PFSK-1 (cell line): ENCODE measurements at regions not wholly inside any gene's neighbourhood (a gene's known extent, or its start where the extent isn't known, plus 50 kb on each side); places are given as distances from the start of the nearest gene placed in this dataset.

Source experiments
- FOXP2 ChIP-seq: optimal IDR thresholded peaks from 2 replicates; pipeline ENCODE3; 2011; ENCODE audit warnings: borderline replicate concordance, control low read depth, inconsistent platforms; ENCODE audit not compliant: insufficient read depth; ENCODE audit errors: extremely low read length, extremely low read depth
- POLR2AphosphoS5 ChIP-seq: IDR thresholded peaks from 2 replicates; pipeline ENCODE4 v1.6.1; 2012; ENCODE audit warnings: low read depth, mild to moderate bottlenecking, control low read depth, low read length, moderate library complexity
- SIN3A ChIP-seq: IDR thresholded peaks from 2 replicates; pipeline ENCODE4 v1.6.1; 2012; ENCODE audit warnings: mild to moderate bottlenecking, low read length, moderate library complexity, borderline replicate concordance; ENCODE audit not compliant: insufficient read depth
- TAF1 ChIP-seq: IDR thresholded peaks from 2 replicates; pipeline ENCODE4 v1.6.1; 2012; ENCODE audit warnings: low read length, control low read depth, borderline replicate concordance; ENCODE audit not compliant: insufficient read depth
- TF ChIP-seq, protein P1 (sequence below), 2 experiments: IDR thresholded peaks; 2 replicates each; pipeline versions ENCODE4 v1.6.1 to v1.8.0; 2011 to 2012; ENCODE audit warnings: low read depth in 2 of 2, low read length in 2 of 2, control low read depth in 1 of 2, inconsistent platforms in 1 of 2, mild to moderate bottlenecking in 1 of 2, moderate library complexity in 1 of 2; ENCODE audit not compliant: insufficient read depth in 1 of 2

DNA sequence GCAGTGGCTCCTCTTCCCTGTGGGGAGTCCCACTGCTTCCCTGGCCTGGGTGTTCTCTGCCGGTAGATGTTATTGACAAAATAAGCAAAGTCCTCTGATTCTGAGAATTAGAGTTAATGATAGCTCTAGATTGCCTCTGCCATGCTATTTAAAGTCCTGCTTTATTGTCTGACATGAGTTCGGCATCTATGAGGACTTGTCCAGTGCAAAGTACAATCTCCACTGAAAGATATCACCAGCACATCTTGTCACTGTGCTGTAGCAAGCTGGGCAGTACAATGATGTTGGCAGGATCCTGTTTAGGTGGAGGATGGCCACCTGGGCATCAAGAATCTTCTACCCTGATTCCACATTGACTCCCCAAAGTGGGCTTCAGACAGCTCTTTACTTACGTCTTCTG is 54.0 kb upstream of the ATP5PO start:
- TF ChIP-seq, protein P1, sequence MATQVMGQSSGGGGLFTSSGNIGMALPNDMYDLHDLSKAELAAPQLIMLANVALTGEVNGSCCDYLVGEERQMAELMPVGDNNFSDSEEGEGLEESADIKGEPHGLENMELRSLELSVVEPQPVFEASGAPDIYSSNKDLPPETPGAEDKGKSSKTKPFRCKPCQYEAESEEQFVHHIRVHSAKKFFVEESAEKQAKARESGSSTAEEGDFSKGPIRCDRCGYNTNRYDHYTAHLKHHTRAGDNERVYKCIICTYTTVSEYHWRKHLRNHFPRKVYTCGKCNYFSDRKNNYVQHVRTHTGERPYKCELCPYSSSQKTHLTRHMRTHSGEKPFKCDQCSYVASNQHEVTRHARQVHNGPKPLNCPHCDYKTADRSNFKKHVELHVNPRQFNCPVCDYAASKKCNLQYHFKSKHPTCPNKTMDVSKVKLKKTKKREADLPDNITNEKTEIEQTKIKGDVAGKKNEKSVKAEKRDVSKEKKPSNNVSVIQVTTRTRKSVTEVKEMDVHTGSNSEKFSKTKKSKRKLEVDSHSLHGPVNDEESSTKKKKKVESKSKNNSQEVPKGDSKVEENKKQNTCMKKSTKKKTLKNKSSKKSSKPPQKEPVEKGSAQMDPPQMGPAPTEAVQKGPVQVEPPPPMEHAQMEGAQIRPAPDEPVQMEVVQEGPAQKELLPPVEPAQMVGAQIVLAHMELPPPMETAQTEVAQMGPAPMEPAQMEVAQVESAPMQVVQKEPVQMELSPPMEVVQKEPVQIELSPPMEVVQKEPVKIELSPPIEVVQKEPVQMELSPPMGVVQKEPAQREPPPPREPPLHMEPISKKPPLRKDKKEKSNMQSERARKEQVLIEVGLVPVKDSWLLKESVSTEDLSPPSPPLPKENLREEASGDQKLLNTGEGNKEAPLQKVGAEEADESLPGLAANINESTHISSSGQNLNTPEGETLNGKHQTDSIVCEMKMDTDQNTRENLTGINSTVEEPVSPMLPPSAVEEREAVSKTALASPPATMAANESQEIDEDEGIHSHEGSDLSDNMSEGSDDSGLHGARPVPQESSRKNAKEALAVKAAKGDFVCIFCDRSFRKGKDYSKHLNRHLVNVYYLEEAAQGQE (IDR thresholded peaks at IDR 0.05; ENCODE audit: insufficient read depth in 1 of 2, low read depth in 2 of 2, low read length in 2 of 2), result no peak
- TF ChIP-seq POLR2AphosphoS5, result no peak
- no peak for TF ChIP-seq TAF1
- TF ChIP-seq SIN3A, result no peak
- TF ChIP-seq FOXP2, result no peak
